WTC11 (cell line): ENCODE measurements at regions not wholly inside any gene's neighbourhood (a gene's known extent, or its start where the extent isn't known, plus 50 kb on each side); places are given as distances from the start of the nearest gene placed in this dataset.

ENCODE experiments used
- ATAC-seq: fragments of 200-7000 bp; cut with Tn5 transposase; 2 replicates; pipeline ENCODE4 v1.10.0; 2021; ENCODE audit warnings: mild to moderate bottlenecking, moderate library complexity
- CTCF ChIA-PET: fragments of 300-600 bp; sonication (Branson Sonifier 250); formaldehyde crosslinking; loops from one replicate; lab custom pipeline; 2021; ENCODE audit warnings: antibody characterized with exemption; lab: Charles Lee
- POLR2A ChIA-PET: fragments of 350-600 bp; sonication (Branson Sonifier 250); formaldehyde crosslinking; loops from one replicate; lab custom pipeline; 2021; ENCODE audit warnings: antibody characterized with exemption; lab: Charles Lee
- DNase-seq: peaks from one replicate; pipeline ENCODE4 v3.0.0; 2021; ENCODE audit warnings: low spot score
- H3K27ac Mint-ChIP-seq: 2 replicates; pipeline ENCODE4 v1.8.0; 2021; ENCODE audit warnings: mixed read lengths
- H3K27me3 Mint-ChIP-seq: 2 replicates; pipeline ENCODE4 v1.8.0; 2021; ENCODE audit warnings: low read depth, mild to moderate bottlenecking, moderate library complexity, mixed read lengths
- H3K36me3 Mint-ChIP-seq: 2 replicates; pipeline ENCODE4 v1.8.0; 2021; ENCODE audit warnings: mixed read lengths
- H3K4me1 Mint-ChIP-seq: 2 replicates; pipeline ENCODE4 v1.8.0; 2022; ENCODE audit warnings: mixed read lengths
- H3K4me3 Mint-ChIP-seq: 2 replicates; pipeline ENCODE4 v1.8.0; 2021; ENCODE audit warnings: mild to moderate bottlenecking, moderate library complexity, mixed read lengths
- H3K9me3 Mint-ChIP-seq: 2 replicates; pipeline ENCODE4 v1.8.0; 2021; ENCODE audit warnings: mixed read lengths
- CREM ChIP-seq: sonication (generic); formaldehyde crosslinking; IDR thresholded peaks from 2 replicates; pipeline ENCODE4 v1.8.1; 2022; ENCODE audit warnings: mild to moderate bottlenecking, missing genetic modification reagents, moderate library complexity
- E2F4 ChIP-seq: sonication (generic); formaldehyde crosslinking; IDR thresholded peaks from 2 replicates; pipeline ENCODE4 v1.8.1; 2022; ENCODE audit warnings: low read depth, mild to moderate bottlenecking, moderate library complexity, missing genetic modification reagents, borderline replicate concordance
- IRF2 ChIP-seq: sonication (generic); formaldehyde crosslinking; IDR thresholded peaks from 2 replicates; pipeline ENCODE4 v1.8.0; 2022; ENCODE audit warnings: low read depth, missing genetic modification reagents, borderline replicate concordance
- JAZF1 ChIP-seq: fragments of 250-450 bp; sonication (Bioruptor Pico); IDR thresholded peaks from 2 replicates; pipeline ENCODE4 v1.9.0; 2021; ENCODE audit warnings: moderate library complexity, mild to moderate bottlenecking, inconsistent platforms
- MYBL2 ChIP-seq: sonication (generic); formaldehyde crosslinking; IDR thresholded peaks from 2 replicates; pipeline ENCODE4 v1.8.1; 2023; ENCODE audit warnings: mild to moderate bottlenecking, moderate library complexity, missing genetic modification reagents
- NR2C2 ChIP-seq: sonication (generic); formaldehyde crosslinking; IDR thresholded peaks from 2 replicates; pipeline ENCODE4 v1.8.0; 2022; ENCODE audit warnings: mild to moderate bottlenecking, missing genetic modification reagents
- PRRX2 ChIP-seq: fragments of 250-450 bp; sonication (Bioruptor Pico); IDR thresholded peaks from 2 replicates; pipeline ENCODE4 v1.8.0; 2021; ENCODE audit warnings: mild to moderate bottlenecking
- RORB ChIP-seq: fragments of 250-450 bp; sonication (Bioruptor Pico); IDR thresholded peaks from 2 replicates; pipeline ENCODE4 v1.9.0; 2021; ENCODE audit warnings: mild to moderate bottlenecking
- SMAD4 ChIP-seq: sonication (generic); formaldehyde crosslinking; IDR thresholded peaks from 2 replicates; pipeline ENCODE4 v1.8.0; 2022; ENCODE audit warnings: mild to moderate bottlenecking, missing genetic modification reagents
- USF1 ChIP-seq: sonication (generic); formaldehyde crosslinking; IDR thresholded peaks from 2 replicates; pipeline ENCODE4 v1.8.0; 2022; ENCODE audit warnings: mild to moderate bottlenecking, missing genetic modification reagents
- ZNF121 ChIP-seq: sonication (generic); formaldehyde crosslinking; IDR thresholded peaks from 2 replicates; pipeline ENCODE4 v1.8.0; 2023; ENCODE audit warnings: missing genetic modification reagents
- ZNF138 ChIP-seq: sonication (generic); formaldehyde crosslinking; conservative IDR thresholded peaks from 2 replicates; pipeline ENCODE4 v1.8.1; 2022; ENCODE audit warnings: mild to moderate bottlenecking, moderate library complexity, missing genetic modification reagents
- ZNF219 ChIP-seq: sonication (generic); formaldehyde crosslinking; IDR thresholded peaks from 2 replicates; pipeline ENCODE4 v1.8.0; 2023; ENCODE audit warnings: missing genetic modification reagents, mild to moderate bottlenecking, borderline replicate concordance
- ZNF263 ChIP-seq: sonication (generic); formaldehyde crosslinking; IDR thresholded peaks from 2 replicates; pipeline ENCODE4 v1.8.1; 2022; ENCODE audit warnings: low read depth, mild to moderate bottlenecking, moderate library complexity, missing genetic modification reagents
- ZNF317 ChIP-seq: sonication (generic); formaldehyde crosslinking; IDR thresholded peaks from 2 replicates; pipeline ENCODE4 v1.8.1; 2023; ENCODE audit warnings: low read depth, mild to moderate bottlenecking, moderate library complexity, missing genetic modification reagents, borderline replicate concordance
- ZNF396 ChIP-seq: fragments of 250-450 bp; sonication (Bioruptor Pico); IDR thresholded peaks from 2 replicates; pipeline ENCODE4 v1.8.0; 2021; ENCODE audit warnings: mild to moderate bottlenecking, moderate library complexity, borderline replicate concordance
- ZNF423 ChIP-seq: fragments of 250-450 bp; sonication (Bioruptor Pico); IDR thresholded peaks from 2 replicates; pipeline ENCODE4 v2.1.2; 2022; ENCODE audit warnings: mild to moderate bottlenecking, moderate library complexity
- TF ChIP-seq, protein P1 (sequence below): sonication (generic); formaldehyde crosslinking; IDR thresholded peaks from 2 replicates; pipeline ENCODE4 v1.8.1; 2023; ENCODE audit warnings: mild to moderate bottlenecking, missing genetic modification reagents, moderate library complexity
- TF ChIP-seq, protein P2 (sequence below): fragments of 250-450 bp; sonication (Bioruptor Pico); IDR thresholded peaks from 2 replicates; pipeline ENCODE4 v1.9.0; 2021; ENCODE audit warnings: mild to moderate bottlenecking
- TF ChIP-seq, protein P3 (sequence below): fragments of 250-450 bp; sonication (Bioruptor Pico); conservative IDR thresholded peaks from 2 replicates; pipeline ENCODE4 v1.9.0; 2021; ENCODE audit warnings: mild to moderate bottlenecking
- TF ChIP-seq, protein P4 (sequence below): sonication (generic); formaldehyde crosslinking; IDR thresholded peaks from 2 replicates; pipeline ENCODE4 v1.8.1; 2022; ENCODE audit warnings: mild to moderate bottlenecking, moderate library complexity, missing genetic modification reagents
- TF ChIP-seq, protein P5 (sequence below): sonication (generic); formaldehyde crosslinking; IDR thresholded peaks from 2 replicates; pipeline ENCODE4 v1.8.1; 2022; ENCODE audit warnings: mild to moderate bottlenecking, missing genetic modification reagents, moderate library complexity, borderline replicate concordance
- TF ChIP-seq, protein P6 (sequence below): sonication (generic); formaldehyde crosslinking; IDR thresholded peaks from 2 replicates; pipeline ENCODE4 v1.8.1; 2022; ENCODE audit warnings: low read depth, missing genetic modification reagents, borderline replicate concordance

GRCh38 chr5:71976449-71976848 lies 130.8 kb upstream of the MAP1B start (continued):
- TF ChIP-seq RORB (CRISPR knock-in tag): no peak
- TF ChIP-seq IRF2 (CRISPR knock-in tag): no peak
- no peak for TF ChIP-seq USF1 (CRISPR knock-in tag)
- TF ChIP-seq, protein P1, sequence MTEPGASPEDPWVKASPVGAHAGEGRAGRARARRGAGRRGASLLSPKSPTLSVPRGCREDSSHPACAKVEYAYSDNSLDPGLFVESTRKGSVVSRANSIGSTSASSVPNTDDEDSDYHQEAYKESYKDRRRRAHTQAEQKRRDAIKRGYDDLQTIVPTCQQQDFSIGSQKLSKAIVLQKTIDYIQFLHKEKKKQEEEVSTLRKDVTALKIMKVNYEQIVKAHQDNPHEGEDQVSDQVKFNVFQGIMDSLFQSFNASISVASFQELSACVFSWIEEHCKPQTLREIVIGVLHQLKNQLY: no peak
- TF ChIP-seq, all 79 proteins: peak for 0

- TF ChIP-seq, protein P2, sequence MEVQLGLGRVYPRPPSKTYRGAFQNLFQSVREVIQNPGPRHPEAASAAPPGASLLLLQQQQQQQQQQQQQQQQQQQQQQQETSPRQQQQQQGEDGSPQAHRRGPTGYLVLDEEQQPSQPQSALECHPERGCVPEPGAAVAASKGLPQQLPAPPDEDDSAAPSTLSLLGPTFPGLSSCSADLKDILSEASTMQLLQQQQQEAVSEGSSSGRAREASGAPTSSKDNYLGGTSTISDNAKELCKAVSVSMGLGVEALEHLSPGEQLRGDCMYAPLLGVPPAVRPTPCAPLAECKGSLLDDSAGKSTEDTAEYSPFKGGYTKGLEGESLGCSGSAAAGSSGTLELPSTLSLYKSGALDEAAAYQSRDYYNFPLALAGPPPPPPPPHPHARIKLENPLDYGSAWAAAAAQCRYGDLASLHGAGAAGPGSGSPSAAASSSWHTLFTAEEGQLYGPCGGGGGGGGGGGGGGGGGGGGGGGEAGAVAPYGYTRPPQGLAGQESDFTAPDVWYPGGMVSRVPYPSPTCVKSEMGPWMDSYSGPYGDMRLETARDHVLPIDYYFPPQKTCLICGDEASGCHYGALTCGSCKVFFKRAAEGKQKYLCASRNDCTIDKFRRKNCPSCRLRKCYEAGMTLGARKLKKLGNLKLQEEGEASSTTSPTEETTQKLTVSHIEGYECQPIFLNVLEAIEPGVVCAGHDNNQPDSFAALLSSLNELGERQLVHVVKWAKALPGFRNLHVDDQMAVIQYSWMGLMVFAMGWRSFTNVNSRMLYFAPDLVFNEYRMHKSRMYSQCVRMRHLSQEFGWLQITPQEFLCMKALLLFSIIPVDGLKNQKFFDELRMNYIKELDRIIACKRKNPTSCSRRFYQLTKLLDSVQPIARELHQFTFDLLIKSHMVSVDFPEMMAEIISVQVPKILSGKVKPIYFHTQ: no peak
- TF ChIP-seq NR2C2 (CRISPR knock-in tag) (no peak), ZNF396 (CRISPR knock-in tag) (no peak), E2F4 (no peak), SMAD4 (CRISPR knock-in tag) (no peak), ZNF121 (CRISPR knock-in tag) (no peak), ZNF219 (CRISPR knock-in tag) (no peak), CREM (CRISPR knock-in tag) (no peak), ZNF138 (CRISPR knock-in tag) (no peak), JAZF1 (CRISPR knock-in tag) (no peak), ZNF423 (CRISPR knock-in tag) (no peak), ZNF263 (CRISPR knock-in tag) (no peak), MYBL2 (CRISPR knock-in tag) (no peak), PRRX2 (CRISPR knock-in tag) (no peak), ZNF317 (no peak)
- TF ChIP-seq, protein P3, sequence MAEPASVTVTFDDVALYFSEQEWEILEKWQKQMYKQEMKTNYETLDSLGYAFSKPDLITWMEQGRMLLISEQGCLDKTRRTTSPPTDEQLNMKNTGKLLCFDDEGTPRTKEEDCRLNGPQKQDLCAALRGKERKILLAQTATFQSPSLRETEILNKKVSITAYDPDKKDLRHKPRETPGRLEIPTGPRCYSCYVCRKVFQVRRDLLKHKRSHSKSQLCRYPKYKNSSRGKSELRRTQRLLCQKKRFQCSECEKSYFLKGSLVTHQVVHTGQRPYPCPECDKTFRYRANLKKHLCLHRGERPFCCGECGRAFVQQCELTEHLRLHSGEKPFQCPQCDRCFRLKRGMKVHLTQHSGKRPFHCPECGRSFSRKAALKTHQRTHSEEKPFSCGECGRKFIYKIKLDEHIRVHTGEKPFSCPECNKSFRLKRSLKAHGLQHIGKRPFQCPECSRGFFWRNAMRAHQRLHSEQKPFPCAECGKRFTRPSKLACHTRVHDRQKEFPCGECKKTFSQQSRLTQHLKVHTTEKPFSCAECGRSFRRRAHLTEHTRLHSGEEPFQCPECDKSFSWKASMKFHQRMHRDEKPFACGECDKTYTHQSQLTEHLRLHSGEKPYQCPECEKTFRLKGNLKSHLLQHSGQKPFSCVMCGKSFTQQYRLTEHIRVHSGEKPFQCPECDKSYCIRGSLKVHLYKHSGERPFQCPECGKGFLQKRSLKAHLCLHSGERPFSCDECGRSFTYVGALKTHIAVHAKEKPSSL (CRISPR knock-in tag): no peak
- TF ChIP-seq, protein P4, sequence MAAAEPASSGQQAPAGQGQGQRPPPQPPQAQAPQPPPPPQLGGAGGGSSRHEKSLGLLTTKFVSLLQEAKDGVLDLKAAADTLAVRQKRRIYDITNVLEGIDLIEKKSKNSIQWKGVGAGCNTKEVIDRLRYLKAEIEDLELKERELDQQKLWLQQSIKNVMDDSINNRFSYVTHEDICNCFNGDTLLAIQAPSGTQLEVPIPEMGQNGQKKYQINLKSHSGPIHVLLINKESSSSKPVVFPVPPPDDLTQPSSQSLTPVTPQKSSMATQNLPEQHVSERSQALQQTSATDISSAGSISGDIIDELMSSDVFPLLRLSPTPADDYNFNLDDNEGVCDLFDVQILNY (CRISPR knock-in tag): no peak
- TF ChIP-seq, protein P5, sequence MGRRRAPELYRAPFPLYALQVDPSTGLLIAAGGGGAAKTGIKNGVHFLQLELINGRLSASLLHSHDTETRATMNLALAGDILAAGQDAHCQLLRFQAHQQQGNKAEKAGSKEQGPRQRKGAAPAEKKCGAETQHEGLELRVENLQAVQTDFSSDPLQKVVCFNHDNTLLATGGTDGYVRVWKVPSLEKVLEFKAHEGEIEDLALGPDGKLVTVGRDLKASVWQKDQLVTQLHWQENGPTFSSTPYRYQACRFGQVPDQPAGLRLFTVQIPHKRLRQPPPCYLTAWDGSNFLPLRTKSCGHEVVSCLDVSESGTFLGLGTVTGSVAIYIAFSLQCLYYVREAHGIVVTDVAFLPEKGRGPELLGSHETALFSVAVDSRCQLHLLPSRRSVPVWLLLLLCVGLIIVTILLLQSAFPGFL (CRISPR knock-in tag): no peak
- TF ChIP-seq, protein P6, sequence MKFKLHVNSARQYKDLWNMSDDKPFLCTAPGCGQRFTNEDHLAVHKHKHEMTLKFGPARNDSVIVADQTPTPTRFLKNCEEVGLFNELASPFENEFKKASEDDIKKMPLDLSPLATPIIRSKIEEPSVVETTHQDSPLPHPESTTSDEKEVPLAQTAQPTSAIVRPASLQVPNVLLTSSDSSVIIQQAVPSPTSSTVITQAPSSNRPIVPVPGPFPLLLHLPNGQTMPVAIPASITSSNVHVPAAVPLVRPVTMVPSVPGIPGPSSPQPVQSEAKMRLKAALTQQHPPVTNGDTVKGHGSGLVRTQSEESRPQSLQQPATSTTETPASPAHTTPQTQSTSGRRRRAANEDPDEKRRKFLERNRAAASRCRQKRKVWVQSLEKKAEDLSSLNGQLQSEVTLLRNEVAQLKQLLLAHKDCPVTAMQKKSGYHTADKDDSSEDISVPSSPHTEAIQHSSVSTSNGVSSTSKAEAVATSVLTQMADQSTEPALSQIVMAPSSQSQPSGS: no peak
- Mint-ChIP-seq H3K36me3 (0 out of 2 replicates have a peak, but pooled peaks cover 7% of the 10 kb centered on the region), H3K27ac (no peak overlapping the region), H3K27me3 (no peaks in the 10 kb centered on the region), H3K9me3 (peaks cover 17% of the 10 kb centered on the region), H3K4me1 (no peaks in the 10 kb centered on the region), H3K4me3 (no peak overlapping the region)
- ATAC-seq (no peak), DNase-seq (no peak)
- POLR2A ChIA-PET: no interaction called here
- CTCF ChIA-PET: no interaction called here
Measured at GRCh38 chr5:71977311-71977710, 130.0 kb upstream of the MAP1B start.
